NOMO-1 treated with dmso at 0.1 percent for 144 hours (cell line): ENCODE measurements at regions not wholly inside any gene's neighbourhood (a gene's known extent, or its start where the extent isn't known, plus 50 kb on each side); places are given as distances from the start of the nearest gene placed in this dataset.
A peak's percentile ranks its signal among the peaks of the same experiment; 100 is the strongest.

ENCODE experiments used
- DNase-seq: peaks from one replicate; lab custom pipeline; 2025; ENCODE audit not compliant: unreplicated experiment; lab: John Stamatoyannopoulos, UW

DNA sequence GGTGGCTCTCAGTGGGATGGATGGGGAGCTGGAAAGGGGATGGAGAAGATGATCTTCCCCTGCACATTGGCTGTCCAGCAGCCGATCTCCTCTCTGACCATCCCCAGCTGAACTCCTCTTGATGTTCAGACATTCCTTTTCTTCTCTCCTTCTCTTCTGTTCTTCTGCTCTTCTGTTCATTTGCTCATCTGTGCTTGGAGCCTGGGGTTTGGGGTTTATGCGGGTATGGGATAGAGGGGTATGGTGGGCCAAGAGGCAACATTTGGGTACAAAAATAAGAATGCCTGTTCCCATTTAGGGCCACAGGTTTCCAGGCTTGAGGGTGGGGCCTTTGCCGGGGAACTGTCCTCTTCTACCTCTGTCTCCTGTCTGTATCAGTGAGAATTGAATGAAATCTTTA is 205.4 kb upstream of the XYLT1 start:
- no peak for DNase-seq

DNA sequence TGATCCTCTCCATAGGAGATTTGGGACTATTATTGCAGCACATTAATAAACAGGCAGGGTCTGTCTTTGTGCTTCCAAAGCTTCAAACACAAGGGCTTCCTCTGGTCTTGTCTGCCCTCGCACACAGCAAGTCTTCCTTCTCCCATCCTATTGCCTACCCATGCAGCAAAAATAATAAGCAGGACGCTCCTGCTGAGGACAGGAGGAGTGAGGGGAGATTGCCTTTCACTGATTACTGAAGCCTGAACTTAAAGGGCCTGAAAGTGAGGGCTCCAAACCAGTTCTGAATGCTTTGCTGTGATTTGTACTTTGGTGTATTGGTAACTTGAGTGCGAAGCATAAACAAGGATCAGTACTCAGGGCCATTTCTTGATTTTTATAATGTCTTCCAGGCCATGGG is 197.6 kb upstream of the XYLT1 start:
- no peak for DNase-seq

DNA sequence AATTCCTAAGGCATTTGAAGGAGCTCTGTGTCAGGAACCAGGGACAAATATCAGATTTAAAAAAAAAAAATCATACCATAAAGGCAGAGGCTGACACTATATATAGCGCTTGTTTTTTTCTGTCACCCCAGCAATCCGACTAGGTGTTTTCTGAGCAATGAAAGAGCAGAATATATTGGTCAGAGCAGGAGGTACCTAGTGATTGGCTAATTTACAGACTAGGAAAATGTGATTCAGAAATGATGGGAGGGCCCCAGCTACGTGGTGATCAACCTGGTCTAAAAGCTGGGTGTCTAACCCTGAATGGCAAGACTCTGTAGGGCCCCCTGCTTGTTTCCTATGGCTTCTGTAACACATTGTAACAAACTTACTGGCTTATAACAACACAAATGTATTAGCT is 195.5 kb upstream of the XYLT1 start:
- no peak for DNase-seq

DNA sequence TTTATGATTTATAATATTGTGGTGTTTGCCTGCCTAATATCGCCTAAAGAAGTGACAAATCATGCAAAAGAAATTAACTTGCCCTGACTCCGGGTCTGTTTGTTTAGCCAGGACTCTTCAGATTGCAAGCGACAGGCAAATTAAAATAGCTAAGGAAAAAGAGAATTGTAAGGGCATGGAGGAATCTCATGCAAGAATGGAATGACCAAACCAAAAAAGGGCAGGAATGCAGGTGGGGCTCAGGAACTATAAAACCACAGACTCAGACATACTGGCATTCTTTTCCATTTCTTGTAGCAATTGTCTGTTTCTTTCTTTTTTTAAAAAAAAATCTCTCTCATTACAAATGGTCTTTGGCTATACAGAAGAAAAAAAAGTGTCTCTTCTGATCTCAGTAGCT is 188.1 kb upstream of the XYLT1 start:
- DNase-seq, result no peak

DNA sequence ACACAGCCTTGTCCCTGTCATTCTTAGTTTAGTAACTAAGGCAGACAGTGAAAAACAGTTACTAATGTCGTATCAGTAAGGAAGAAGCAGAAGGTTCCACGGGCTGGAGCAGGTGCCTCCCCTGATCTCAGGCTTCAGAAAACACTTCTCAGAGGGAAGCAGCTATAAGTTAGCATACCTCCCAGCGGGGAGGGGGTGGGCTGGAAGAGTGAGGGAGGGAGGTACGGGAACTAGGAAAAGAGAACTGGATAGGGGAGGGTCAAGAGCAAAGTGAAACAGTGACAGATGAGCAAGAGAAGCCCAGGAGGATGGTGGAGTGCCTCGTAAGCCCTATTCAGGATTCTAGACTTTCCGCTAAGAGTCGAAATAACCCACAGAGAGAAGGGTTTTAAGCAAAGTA is 186.3 kb upstream of the XYLT1 start:
- no peak for DNase-seq

DNA sequence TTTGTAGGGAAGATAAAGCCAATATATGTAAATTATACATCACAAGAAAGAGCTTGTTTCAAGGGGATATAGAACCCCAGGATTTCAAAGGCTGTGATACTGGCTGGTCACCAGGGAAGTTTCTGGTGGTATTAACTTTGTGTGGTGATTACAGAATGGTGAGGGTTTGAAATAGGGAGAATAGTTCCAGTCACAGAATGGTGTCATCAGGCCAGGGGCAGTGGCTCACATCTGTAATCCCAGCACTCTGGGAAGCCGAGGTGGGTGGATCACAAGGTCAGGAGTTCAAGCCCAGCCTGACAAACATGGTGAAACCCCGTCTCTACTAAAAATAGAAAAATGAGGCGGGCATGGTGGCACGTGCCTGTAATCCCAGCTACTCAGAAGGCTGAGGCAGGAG is 183.8 kb upstream of the XYLT1 start:
- no peak for DNase-seq

DNA sequence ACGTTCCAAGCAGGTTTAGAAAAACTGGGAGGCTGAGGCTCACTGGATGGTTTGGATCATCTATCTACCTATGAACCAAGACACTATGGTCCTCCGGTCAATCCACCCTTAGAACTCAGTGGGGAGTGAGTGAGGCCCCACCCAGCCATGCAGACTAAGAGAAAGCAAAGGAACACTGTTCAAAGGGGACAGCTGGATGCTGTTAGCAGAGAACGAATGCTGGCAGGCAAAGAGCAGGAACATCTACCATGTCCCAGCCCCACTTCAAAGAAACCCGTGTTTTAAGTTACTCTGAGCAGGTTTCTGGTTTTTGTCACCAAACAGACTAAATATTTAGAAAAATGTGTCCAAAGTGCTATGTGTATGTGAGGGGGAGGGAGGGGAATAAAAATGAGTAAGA is 183.4 kb upstream of the XYLT1 start:
- DNase-seq, result no peak

DNA sequence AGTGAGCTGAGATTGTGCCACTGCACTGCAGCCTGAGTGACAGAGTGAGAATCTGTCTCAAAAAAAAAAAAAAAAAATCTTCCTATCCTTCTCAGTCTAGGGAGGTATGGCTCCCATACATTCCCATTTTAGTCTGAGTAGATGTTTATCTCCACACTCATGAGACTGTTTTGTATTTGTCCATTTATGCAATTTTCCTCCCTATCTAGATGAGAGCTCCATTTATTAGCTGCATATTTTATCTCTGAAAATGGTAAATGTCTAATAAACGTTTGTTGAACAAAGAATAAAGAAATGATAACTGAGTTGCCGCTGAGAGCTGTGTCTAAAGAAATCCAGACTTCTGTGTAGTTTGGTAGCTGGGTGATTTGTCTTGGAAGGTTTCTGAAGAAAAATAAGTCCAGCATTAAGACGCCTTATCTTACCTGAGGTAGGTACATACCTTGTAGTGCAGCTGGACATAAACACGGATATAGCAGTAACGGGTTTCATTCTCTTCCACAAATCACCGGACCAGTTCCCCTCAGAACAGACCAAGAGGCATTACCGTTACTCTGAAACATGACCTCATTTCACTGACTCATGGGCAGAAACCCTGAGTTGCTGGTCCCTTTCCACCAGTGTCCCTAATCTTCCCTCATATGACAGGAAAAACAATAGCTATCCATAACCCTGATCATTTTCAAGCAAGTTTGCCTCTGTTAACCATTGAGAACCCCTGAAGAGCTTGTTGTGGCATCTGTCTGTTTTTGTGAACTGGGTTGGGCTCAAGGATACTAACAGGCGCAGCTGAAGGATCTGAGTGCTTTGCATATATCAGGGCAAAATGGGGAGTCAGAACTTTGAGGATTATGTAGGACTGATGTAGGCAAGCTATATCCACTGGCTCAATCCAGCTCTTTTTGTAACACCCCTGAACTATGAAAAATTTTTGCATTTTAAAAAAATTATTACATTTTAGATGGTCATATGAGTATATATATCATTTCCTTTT is 177.4 kb upstream of the XYLT1 start:
- no peak for DNase-seq

DNA sequence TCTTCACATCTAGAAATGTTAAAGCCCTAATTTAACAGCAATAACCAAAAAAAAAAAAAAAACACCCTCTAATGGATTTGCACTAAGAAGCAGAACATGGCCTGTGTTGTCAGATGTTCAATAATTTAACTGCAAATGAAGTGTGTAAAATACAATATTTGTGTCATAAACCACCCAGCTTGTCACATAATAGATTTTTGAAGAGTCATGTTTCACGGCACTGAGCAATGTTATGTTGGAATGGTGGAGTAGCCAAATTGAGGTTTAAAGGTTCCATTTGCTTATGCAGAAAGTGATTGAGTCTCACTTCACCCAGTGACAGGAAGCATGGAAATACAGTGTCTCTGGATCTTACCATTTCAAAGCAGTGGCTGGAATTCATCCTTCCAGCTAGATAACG is 173.2 kb upstream of the XYLT1 start:
- no peak for DNase-seq

DNA sequence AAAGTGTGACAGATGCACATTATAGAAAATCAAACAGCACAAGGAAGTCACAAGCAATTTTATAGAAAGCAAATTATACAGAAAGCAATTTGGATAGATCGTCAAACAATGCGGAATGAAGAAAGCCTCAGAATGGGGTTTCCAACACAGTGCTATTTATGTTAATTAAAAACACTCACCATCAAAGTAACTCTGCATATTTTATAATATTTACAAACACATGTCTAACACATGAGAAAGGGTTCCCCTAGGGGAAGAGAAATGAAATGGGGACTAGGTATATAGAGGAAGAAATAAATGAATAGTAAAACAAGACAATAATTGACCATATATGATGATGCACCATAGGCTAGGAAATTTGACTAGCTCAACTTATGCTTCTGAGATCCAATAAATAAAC is 171.2 kb upstream of the XYLT1 start:
- DNase-seq, result no peak

DNA sequence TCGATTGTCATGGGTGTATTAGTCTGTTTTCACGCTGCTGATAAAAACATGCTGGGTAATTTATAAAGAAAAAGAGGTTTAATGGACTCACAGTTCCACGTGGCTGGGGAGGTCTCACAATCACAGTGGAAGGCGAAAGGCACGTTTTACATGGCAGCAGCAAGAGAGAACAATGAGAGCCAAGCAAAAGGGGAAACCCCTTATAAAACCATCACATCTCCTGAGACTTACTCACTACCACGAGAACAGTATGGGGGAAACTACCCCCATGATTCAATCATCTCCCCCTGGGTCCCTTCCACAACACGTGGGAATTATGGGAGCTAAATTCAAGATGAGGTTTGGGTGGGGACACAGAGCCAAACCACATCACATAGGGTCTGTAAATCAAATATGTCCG is 167.4 kb upstream of the XYLT1 start:
- DNase-seq, result no peak

DNA sequence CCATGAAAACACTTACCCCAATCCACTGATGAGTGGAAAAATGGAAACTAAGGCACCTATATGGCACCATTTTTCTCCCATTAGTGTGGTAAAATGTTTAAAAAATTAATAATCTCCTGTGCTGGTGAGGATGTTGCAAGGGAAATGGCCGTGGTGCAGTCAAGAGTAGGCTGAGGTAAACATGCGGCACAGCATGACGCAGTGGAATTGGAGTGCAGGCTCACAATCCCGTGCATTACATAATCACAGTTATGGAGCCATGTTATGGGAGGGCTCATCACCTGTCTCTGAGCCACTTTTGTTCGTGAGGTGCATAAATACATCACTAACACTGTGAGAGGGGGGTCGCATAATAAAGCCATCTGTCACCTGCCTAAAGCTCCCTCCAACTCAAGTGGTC is 164.4 kb upstream of the XYLT1 start:
- DNase-seq, result no peak

DNA sequence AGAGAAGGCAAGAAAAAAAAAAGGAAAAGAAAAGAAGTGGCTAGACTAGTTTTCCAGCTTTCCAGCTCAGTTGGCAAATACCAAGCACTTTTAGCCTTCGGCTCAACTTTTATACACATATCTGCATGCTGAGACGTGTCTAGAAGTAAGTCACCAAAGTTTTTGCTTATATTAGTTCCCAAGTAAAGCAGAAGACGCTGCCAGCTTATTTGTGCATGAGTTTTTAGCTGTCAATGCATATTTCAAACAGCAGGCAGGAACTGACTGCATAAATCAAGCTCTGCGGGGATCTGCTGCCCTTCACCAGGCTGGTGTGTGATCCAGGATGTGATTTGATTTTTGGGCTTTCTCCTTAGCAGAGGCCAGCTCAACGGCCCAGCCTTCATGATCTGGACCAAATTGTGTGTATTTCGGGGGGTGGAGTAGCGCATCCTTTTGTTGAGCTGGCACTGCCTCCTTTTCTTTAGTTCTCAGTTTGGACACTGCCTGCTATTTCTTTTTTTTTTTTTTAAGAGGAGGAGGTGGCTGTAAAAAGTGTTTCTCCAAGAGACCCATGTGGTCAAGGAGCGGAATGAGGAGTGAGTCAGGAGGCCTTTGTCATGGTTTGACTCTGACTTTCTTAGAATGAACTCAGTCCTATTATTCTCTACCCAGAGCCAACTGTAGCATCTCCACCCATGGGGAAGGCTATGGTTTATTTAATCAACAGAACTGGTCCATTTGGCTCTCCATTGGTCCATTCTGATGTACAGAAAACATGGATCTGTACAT is 162.6 kb upstream of the XYLT1 start:
- no peak for DNase-seq

DNA sequence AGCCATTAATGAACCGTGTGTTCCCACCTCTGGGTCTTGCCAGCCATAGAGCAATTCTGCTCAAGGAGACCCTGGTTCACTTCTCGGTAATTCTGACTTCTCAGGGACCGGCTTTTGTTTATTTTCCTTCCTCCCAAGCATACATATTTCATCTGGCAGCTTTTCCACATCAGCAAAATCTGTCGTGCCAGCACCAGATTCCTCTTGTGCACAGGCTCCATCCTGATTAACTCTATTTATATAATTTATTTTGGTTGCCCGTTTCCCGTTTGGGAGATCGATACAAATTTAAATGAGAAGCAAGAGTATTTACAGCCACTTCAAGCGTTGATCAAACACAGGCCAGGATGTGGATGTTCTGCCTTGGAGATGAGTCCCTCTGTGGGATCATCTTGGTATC is 161.9 kb upstream of the XYLT1 start:
- DNase-seq, result no peak

DNA sequence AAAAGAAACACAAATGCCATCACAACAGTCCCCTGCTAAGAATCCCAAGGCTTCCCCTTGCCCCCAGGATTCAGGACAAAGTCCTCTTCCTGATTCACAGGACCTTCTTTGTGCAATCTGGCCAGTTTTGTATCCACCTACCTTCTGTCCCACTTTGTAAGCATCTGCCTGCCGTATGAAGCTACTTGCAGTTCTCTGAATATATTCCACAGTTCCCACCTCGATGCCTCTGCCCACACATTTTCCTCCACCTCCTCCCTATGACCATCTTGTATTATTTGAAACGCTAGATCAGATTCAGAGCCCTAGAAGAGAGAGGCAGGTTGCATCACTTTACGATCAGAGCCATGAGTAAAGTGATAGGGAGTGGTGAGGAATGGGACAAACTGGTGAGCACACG is 159.2 kb upstream of the XYLT1 start:
- DNase-seq, result no peak

DNA sequence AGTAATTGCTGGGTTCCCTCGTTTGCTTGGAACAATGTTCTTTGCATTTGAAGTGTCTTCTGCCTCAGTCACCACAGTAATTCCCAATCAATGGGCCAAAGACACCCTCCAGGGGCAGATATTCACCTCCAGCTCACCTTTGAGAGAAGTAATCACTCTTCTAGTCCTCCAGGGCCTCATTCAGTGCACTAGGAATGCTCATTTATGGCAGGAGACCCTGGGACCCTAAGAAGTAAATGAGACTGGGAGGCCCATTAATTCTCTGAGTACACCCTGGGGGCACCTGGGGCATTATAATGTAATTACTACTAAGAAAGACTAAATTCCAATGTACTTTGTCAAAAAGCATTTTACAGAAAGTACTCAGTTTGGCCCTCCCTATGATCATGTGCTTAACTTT is 158.2 kb upstream of the XYLT1 start:
- no peak for DNase-seq

DNA sequence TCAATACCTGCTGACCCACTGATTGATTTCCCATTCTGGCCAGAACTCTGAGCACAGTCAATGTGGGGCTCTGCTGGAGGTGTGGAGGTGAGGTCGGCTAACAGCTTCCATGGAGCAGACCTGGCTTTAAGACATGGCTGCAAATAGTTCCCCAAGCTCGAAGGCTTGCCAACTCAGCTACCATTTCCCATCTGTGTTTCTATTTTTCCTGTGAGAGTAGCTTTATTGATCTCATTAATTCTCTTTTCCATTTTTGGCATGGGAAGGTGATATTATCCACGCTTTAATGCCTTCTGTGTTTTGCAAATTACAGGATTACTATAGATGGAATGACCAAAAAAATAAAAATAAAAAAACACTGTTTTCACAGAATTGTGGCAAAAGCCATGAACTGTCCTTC is 151.6 kb upstream of the XYLT1 start:
- DNase-seq, result no peak

DNA sequence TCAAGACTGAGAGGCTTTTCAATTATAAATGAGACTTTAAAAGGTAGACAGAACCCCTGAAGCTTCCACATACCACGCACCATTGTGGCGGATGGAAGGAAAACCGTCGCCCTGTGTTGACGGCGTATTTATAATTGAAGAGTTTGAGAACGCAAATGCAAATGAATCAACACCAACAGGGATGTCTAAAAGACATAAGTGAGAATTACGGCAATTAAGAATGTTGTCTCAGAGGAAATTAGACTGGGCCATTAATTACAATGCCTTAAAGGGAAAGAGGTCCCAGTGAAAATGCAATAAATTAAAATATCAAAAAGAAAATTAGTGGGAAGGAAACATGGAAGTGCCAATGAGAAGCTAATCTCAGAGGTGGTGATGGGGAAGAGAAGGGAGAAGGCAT is 148.5 kb upstream of the XYLT1 start:
- DNase-seq, result no peak

DNA sequence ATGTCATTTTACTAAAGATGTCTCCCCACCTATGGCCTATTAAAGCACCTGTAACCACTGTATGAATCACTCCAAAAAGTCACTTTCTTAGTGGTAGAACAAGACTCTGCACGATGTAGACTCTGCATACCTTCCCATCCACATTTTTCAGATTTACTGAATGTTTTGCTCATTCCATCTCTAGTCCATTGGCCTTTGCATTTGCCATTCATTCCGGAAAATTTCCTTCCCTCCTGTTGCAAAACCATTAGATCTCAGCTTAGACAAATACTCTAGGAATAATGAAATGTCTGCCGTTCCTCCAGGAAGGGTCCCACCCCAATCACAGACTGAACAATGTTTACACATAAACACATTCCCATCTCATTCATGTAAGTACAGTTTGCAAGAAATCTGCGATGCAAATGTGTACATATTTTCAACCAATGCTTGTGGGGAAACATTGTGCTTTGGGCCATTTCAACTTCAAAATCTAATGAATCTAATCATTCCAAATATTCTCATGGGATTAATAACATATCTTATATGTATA is 146.3 kb upstream of the XYLT1 start:
- no peak for DNase-seq

DNA sequence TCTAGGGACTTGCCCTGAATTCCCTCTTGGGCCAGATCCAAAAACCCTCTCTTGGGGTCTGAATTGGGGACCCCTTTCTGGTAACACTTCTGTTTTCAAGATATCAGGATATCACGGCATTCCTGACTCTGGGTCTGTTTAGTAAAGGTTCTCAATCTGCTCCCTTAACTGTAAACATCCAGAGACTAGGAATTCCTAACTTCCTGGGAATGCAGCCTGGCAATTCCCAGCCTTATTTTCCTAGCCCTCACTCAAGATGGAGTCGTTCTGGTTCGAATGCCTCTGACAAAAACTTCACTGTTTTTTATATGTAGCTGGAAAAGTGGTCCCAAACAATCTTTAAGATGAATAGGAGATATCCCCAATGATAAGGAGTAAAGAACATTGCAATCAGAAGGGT is 141.6 kb upstream of the XYLT1 start:
- no peak for DNase-seq

DNA sequence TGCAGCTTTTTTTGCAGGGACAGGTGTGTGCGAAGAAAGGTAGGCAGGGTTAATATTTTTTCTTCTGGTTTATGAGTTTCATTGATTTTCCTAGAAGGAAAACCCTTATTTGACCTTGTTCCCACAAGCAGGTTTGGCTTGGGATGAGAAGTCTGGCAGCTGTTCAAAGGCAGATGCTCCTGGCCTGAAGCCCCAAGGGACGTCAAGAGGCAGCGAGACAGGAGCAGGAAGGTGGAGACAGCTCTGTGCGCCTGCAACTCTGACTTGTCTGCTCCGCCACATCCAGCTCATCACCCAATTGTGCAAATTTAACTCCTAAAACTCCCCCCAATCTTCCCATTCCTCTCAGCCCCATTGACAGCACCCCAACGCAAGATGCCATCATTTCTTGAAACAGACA is 136.8 kb upstream of the XYLT1 start:
- DNase-seq, result no peak

DNA sequence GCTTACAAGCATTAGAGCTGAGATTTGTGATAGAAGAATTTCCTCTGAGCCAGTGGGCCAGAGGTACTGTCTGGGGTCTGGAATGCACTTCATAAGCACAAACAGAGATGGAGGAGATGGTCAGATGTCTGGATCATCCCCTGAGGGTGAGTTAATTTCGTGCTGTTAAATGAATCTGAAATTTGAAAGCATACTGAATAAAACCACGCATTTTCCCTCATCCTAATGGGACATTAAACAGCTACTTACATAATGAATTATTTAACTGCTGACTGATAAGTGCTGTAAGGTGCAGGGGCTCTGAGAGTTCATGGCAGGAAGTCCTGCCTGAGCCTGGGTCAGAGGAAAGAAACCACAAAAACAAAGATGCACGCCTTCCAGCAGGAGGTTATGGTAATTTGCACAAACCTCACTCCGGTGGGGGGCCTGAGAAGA is 136.3 kb upstream of the XYLT1 start:
- DNase-seq, result peak; percentile 20
